ENCODE measurements at regions not wholly inside any gene's neighbourhood (a gene's known extent, or its start where the extent isn't known, plus 50 kb on each side); places are given as distances from the start of the nearest gene placed in this dataset.

- H3K27ac Mint-ChIP-seq (ENCODE audit: unreplicated experiment): no peak overlapping the region
- H3K4me3 ChIP-seq (ENCODE audit: low read depth, low read length): no peak overlapping the region
- no TSS peak for BruUV-seq (replicated peaks)
- no peaks in the 10 kb centered on the region for H3K36me3 Mint-ChIP-seq (ENCODE audit: insufficient read depth, unreplicated experiment)
- H3K9me3 ChIP-seq: no peaks in the 10 kb centered on the region
- no peaks in the 10 kb centered on the region for H3K9me3 Mint-ChIP-seq (ENCODE audit: unreplicated experiment)
- TF ChIP-seq CTCF (IDR thresholded peaks at IDR 0.05; ENCODE audit: insufficient read depth in 1 of 2, low read depth in 1 of 2, low read length in 1 of 2, severe bottlenecking in 1 of 2, unreplicated experiment in 1 of 2): no peak
- no peak overlapping the region for H3K4me3 Mint-ChIP-seq (ENCODE audit: unreplicated experiment)
- no peaks in the 10 kb centered on the region for H3K4me1 Mint-ChIP-seq (ENCODE audit: low read depth, unreplicated experiment)
- intact Hi-C loops (cut with micrococcal nuclease; ENCODE audit: unreplicated experiment): no loop called here
- no peaks in the 10 kb centered on the region for H3K4me1 ChIP-seq
- no peaks in the 10 kb centered on the region for H3K36me3 ChIP-seq (ENCODE audit: control insufficient read depth, insufficient read depth, low read length)
- DNase-seq: no peak
- no peaks in the 10 kb centered on the region for H3K27me3 ChIP-seq (replicated peaks; ENCODE audit: control insufficient read depth, insufficient read depth, low read length)
- ChIA-PET CTCF (no interaction called here), POLR2A (no interaction called here)
- H3K27me3 Mint-ChIP-seq (ENCODE audit: insufficient read depth, unreplicated experiment): no peaks in the 10 kb centered on the region
Observed at GRCh38 chr5:23169660-23170416, 316.7 kb upstream of the CDH12 start.

GRCh38 chr5:23164971-23165370 lies 311.8 kb upstream of the CDH12 start:
- Mint-ChIP-seq H3K4me1 (ENCODE audit: low read depth, unreplicated experiment) (no peaks in the 10 kb centered on the region), H3K36me3 (ENCODE audit: insufficient read depth, unreplicated experiment) (no peaks in the 10 kb centered on the region), H3K27ac (ENCODE audit: unreplicated experiment) (no peak overlapping the region), H3K27me3 (ENCODE audit: insufficient read depth, unreplicated experiment) (no peaks in the 10 kb centered on the region), H3K9me3 (ENCODE audit: unreplicated experiment) (no peaks in the 10 kb centered on the region), H3K4me3 (ENCODE audit: unreplicated experiment) (no peak overlapping the region)
- BruUV-seq (replicated peaks): no TSS peak
- ChIA-PET CTCF (interaction anchor here (0.6 kb wide), 1 partner anchor 40 kb away, joined by 5 read pairs; no protein-coding TSS in a partner anchor), POLR2A (no interaction called here)
- no peak overlapping the region for H3K4me3 ChIP-seq (ENCODE audit: low read depth, low read length)
- intact Hi-C loops (cut with micrococcal nuclease; ENCODE audit: unreplicated experiment): no loop called here
- no peak for DNase-seq
- no peaks in the 10 kb centered on the region for H3K9me3 ChIP-seq
- H3K4me1 ChIP-seq: no peaks in the 10 kb centered on the region
- H3K36me3 ChIP-seq (ENCODE audit: control insufficient read depth, insufficient read depth, low read length): no peaks in the 10 kb centered on the region
- TF ChIP-seq CTCF (IDR thresholded peaks at IDR 0.05; ENCODE audit: insufficient read depth in 1 of 2, low read depth in 1 of 2, low read length in 1 of 2, severe bottlenecking in 1 of 2, unreplicated experiment in 1 of 2): no peak
- H3K27me3 ChIP-seq (replicated peaks; ENCODE audit: control insufficient read depth, insufficient read depth, low read length): no peaks in the 10 kb centered on the region

GRCh38 chr5:23158179-23158578 lies 305.0 kb upstream of the CDH12 start:
- H3K36me3 Mint-ChIP-seq (ENCODE audit: insufficient read depth, unreplicated experiment): no peaks in the 10 kb centered on the region
- H3K4me1 ChIP-seq: no peaks in the 10 kb centered on the region
- no peak for TF ChIP-seq CTCF (IDR thresholded peaks at IDR 0.05; ENCODE audit: insufficient read depth in 1 of 2, low read depth in 1 of 2, low read length in 1 of 2, severe bottlenecking in 1 of 2, unreplicated experiment in 1 of 2)
- H3K27me3 ChIP-seq (replicated peaks; ENCODE audit: control insufficient read depth, insufficient read depth, low read length): no peaks in the 10 kb centered on the region
- ChIA-PET POLR2A (no interaction called here), CTCF (no interaction called here)
- intact Hi-C loops (cut with micrococcal nuclease; ENCODE audit: unreplicated experiment): no loop called here
- H3K4me1 Mint-ChIP-seq (ENCODE audit: low read depth, unreplicated experiment): no peaks in the 10 kb centered on the region
- BruUV-seq (replicated peaks): no TSS peak
- H3K9me3 ChIP-seq: no peaks in the 10 kb centered on the region
- DNase-seq: no peak
- H3K36me3 ChIP-seq (ENCODE audit: control insufficient read depth, insufficient read depth, low read length): no peaks in the 10 kb centered on the region
- no peaks in the 10 kb centered on the region for H3K9me3 Mint-ChIP-seq (ENCODE audit: unreplicated experiment)
- H3K27me3 Mint-ChIP-seq (ENCODE audit: insufficient read depth, unreplicated experiment): no peaks in the 10 kb centered on the region
- H3K4me3 ChIP-seq (ENCODE audit: low read depth, low read length): no peak overlapping the region
- H3K4me3 Mint-ChIP-seq (ENCODE audit: unreplicated experiment): no peak overlapping the region
- H3K27ac Mint-ChIP-seq (ENCODE audit: unreplicated experiment): no peak overlapping the region

Measured in Caco-2 (cell line).